HG03439 (cell line): ENCODE measurements at regions not wholly inside any gene's neighbourhood (a gene's known extent, or its start where the extent isn't known, plus 50 kb on each side); places are given as distances from the start of the nearest gene placed in this dataset.
"Not testable (repeated sequence)": the region's sequence is repeated elsewhere in the genome, so short reads cannot be mapped to it uniquely, and the experiment has no call there.

Experiments used
- ATAC-seq: cut with Tn5 transposase; IDR thresholded peaks from one replicate; pipeline ENCODE4 v1.9.1; 2021; ENCODE audit warnings: mild to moderate bottlenecking, moderate library complexity; ENCODE audit not compliant: unreplicated experiment

GRCh38 chr22:15832235-15832634 lies 142.4 kb downstream of the POTEH start:
- ATAC-seq, result not testable (repeated sequence)

GRCh38 chr22:15835729-15836128 lies 145.9 kb downstream of the POTEH start:
- not testable (repeated sequence) for ATAC-seq

- ATAC-seq, result not testable (repeated sequence)
Observed at GRCh38 chr22:15849772-15850171, 159.9 kb downstream of the POTEH start.

GRCh38 chr22:15853716-15854373 lies 164.0 kb downstream of the POTEH start:
- ATAC-seq, result not testable (repeated sequence)

- ATAC-seq, result not testable (repeated sequence)
Observed at GRCh38 chr22:15854421-15854820, 164.6 kb downstream of the POTEH start.

GRCh38 chr22:15854978-15855377 lies 165.2 kb downstream of the POTEH start:
- not testable (repeated sequence) for ATAC-seq

GRCh38 chr22:15880926-15881325 lies 191.1 kb downstream of the POTEH start:
- not testable (repeated sequence) for ATAC-seq

- not testable (repeated sequence) for ATAC-seq
Observed at GRCh38 chr22:15904326-15904725, 214.5 kb downstream of the POTEH start.

- not testable (repeated sequence) for ATAC-seq
Observed at GRCh38 chr22:15911704-15912103, 221.9 kb downstream of the POTEH start.

GRCh38 chr22:15919120-15919519 lies 229.3 kb downstream of the POTEH start:
- ATAC-seq, result not testable (repeated sequence)

GRCh38 chr22:15920941-15921340 lies 231.1 kb downstream of the POTEH start:
- ATAC-seq, result not testable (repeated sequence)

- not testable (repeated sequence) for ATAC-seq
Observed at GRCh38 chr22:15922132-15922531, 232.3 kb downstream of the POTEH start.

- ATAC-seq, result not testable (repeated sequence)
Observed at GRCh38 chr22:15922666-15923065, 232.8 kb downstream of the POTEH start.

- not testable (repeated sequence) for ATAC-seq
Observed at GRCh38 chr22:15924820-15925219, 235.0 kb downstream of the POTEH start.

- ATAC-seq, result not testable (repeated sequence)
Observed at GRCh38 chr22:15927172-15927571, 237.3 kb downstream of the POTEH start.
